ENCODE measurements at regions not wholly inside any gene's neighbourhood (a gene's known extent, or its start where the extent isn't known, plus 50 kb on each side); places are given as distances from the start of the nearest gene placed in this dataset.

- DNase-seq (ENCODE audit: low spot score), result no peak
Measured at GRCh38 chr5:124924729-124925128, 178.3 kb upstream of the ZNF608 start.

- no peak for DNase-seq (ENCODE audit: low spot score)
Measured at GRCh38 chr5:124927735-124928134, 181.3 kb upstream of the ZNF608 start.

GRCh38 chr5:124929000-124929399 lies 182.6 kb upstream of the ZNF608 start:
- DNase-seq (ENCODE audit: low spot score), result no peak

DNA sequence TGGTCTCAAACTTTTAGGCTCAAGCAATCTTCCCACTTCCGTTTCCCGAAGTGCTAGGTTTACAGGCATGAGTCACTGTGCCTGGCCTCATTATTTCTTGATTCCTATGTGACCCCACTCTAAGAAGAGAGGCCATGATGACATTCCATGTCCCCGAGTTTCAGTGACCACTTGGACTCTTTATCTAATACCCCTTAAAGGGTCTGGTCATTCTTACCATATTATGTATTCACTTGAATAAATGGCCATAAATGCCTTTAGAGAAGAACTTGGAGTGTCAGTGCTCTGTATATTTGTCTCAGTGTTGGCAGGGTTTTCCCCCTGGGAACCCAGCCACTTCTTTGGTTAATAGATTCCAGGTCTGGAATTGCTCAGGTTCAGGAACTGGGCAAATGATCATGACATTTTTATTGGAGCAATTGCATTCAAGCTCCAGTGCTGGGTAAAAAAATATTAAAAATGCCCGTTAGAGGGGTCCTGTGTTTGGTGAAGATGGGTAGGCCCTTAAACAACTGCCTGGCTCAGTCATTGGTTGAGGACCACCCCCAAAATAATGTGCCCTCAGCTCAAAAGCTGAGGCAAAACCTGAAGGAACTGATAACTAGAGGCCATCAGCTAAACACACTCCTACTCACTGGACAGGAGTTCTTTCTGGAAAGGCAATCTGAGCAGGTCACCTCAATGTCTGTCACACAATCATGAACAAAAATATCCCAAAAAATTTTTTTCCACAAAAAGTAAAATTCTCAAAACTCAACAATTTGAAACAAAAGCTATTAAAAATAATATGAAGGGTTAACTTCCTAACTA lies 186.6 kb upstream of the ZNF608 start:
- peak; percentile 42 for DNase-seq (ENCODE audit: low spot score)

DNA sequence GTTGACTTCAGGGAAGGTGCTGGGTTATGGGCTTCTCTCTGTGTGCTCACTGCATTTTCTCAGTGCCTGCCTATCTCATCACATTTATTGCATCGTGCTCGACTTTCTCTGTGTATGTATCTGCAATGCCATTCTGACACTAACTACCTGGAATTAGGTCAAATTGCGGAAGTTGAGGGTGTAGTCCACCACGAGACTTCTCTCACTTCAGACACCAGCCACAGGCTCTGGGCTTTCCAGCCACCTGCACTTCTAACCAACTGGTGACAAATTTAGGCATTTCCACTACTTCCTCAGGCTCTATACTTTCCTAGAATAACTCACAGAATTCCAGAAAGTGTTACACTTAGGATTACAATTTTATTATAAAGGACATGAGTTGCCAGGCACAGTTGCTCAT lies 188.6 kb upstream of the ZNF608 start:
- no peak for DNase-seq (ENCODE audit: low spot score)

GRCh38 chr5:124936626-124936933 lies 190.1 kb upstream of the ZNF608 start:
- no peak for DNase-seq (ENCODE audit: low spot score)

- DNase-seq (ENCODE audit: low spot score), result no peak
Measured at GRCh38 chr5:124941051-124942049, 194.9 kb upstream of the ZNF608 start.

DNA sequence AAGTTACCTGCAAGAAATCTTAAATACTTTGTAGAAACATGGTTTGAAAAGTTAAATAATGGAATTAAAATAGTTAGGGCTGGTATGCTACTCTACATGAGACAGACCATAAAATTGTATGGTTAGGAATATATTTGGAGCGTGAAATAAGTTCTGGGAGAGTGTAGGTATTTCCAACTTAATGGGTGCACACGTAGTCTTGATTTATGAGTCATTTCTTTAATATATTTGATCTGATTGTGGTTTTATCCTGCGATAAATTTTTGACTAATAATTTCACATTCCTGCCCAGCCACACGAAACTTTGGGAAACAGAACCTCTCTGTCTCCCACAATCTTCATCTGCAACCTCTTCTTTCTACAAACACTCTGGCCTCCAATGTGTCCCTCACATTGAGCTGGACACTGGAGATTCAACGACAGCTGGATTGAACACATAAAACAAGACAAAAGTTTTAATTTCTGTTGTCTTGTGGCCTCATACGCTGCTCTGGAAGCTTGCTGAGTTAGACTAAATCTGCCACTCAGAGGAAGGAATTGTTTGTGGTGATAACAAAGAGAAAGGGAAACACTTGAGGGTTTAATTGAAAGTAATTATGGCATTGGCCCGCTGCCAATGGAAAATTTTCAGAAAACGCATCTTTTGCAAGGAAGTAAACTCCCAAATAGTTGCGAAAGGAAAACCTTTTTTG lies 201.8 kb upstream of the ZNF608 start:
- DNase-seq (ENCODE audit: low spot score), result no peak

DNA sequence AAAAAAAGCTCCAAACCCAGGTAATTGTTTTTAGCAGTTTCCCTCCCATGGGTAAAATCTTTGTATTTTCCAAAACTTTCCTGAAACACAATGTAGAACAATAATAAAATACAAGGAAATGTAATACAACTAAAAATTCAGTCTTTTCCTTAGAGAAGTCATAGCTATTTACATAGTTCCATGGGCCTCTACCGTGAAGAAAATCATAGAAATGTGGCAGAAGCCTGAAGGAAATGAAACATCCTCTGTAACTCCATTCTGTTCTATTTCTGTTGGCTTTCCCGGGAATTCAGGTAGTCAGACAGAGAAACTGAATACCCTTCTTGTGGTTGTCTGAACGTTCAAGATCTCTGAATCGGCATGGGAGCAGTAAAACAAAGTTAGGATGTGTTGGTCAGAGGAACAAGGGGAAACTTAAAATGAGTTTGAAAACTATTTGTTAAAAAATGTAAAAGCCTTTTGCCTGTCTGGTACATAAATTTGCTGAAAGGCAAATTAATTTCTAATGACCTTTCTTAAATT lies 202.4 kb upstream of the ZNF608 start:
- no peak for DNase-seq (ENCODE audit: low spot score)

- DNase-seq (ENCODE audit: low spot score), result no peak
Measured at GRCh38 chr5:124949862-124950261, 203.4 kb upstream of the ZNF608 start.

- DNase-seq (ENCODE audit: low spot score), result no peak
Measured at GRCh38 chr5:124951105-124951504, 204.7 kb upstream of the ZNF608 start.

DNA sequence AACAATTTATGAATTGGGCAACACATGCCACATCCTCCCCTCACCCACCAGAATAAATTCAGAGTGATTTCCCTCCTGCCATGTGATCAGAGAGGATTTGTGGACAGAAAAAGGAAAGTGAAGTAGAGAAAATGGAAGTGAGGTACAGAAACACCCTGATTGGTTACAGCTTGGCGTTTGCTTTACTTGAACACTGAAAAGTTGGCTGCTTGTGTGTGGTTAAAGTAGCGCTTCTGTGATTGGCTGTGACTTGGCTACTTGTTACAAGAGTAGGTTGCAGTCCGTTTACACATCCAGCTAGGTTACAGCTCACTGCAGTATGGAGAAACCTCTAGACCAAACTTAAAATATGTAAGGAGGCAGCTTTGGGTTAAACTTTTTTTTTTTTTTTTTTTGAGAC lies 205.2 kb upstream of the ZNF608 start:
- no peak for DNase-seq (ENCODE audit: low spot score)

DNA sequence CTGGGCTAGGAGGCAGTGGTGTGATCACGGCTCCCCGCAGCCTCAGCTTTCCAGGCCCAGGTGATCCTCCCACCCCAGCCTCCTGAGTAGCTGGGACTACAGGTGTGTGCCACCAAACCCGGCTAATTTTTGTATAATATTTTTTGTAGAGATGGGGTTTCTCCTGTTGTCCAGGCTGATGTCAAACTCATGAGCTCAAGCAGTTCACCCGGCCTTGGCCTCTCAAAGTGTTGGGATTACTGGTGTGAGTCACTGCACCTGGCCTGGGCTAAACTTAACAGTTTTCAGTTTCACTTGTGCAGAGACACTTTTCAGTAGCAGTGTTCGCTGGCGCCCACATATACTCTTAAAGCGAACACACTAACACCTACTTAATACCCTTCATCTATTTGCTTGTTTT lies 205.6 kb upstream of the ZNF608 start:
- DNase-seq (ENCODE audit: low spot score), result no peak

DNA sequence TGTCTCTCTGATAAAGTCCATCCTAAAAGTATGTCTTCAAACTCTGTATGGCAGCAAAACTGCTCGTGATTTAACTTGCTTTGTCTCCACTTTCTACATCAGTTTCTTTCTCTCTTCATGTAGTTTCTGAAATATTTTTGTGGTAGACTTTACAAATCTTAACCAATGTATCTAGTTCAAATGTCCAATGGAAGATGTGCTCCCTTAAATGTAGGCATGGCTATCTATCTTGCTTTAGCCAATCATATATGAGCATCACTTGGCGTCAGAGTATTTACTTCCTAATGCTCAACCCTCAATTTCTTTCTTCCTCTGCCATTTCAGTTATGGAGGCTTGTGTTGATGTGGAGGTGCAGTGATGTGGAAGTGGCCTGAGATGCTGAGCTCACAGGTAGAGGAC lies 206.1 kb upstream of the ZNF608 start:
- DNase-seq (ENCODE audit: low spot score), result no peak

DNA sequence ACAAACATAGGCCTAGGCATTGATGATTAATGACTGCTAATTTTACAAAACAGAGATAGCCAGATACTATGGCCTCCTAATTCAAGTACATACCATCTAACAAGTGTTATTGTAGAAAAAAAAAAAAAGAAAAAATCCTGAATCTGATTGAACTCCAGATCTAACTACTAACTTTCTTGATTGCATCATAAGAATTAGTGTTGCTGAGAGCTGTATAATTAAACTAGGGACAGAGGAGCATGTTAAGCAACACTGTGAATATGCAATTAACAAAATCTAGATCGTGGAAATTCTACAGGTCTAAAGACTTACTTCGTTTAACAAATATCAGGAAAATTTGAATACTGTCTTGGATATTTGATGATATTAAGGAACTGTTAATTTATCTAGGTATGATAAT lies 208.3 kb upstream of the ZNF608 start:
- no peak for DNase-seq (ENCODE audit: low spot score)

DNA sequence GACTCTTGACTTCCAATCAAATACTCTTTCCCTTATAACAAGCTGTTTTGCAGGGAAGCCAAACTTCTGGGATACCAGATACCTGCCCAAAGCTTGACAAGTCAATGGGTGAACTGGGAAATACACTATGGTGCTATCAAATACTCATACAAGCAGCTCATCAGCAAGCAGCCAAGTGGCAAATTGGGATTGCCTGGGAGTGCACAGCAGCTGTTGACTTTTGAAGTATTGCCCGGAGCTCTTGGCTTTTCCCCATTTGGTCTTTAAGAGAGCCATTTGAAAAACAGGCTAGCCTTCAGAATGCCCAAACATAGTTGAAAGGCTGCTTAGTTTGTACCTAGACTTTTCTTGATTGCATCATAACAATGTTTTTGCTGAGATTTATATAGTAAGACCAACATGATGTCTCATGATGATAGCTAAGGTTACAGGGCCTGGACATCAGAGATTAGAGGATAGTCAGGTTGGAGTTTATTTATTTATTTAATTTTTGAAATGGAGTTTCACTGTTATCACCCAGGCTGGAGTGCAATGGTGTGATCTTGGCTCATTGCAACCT lies 210.1 kb upstream of the ZNF608 start:
- no peak for DNase-seq (ENCODE audit: low spot score)

- no peak for DNase-seq (ENCODE audit: low spot score)
Measured at GRCh38 chr5:124957063-124957462, 210.6 kb upstream of the ZNF608 start.

GRCh38 chr5:124960266-124960665 lies 213.8 kb upstream of the ZNF608 start:
- DNase-seq (ENCODE audit: low spot score), result no peak

DNA sequence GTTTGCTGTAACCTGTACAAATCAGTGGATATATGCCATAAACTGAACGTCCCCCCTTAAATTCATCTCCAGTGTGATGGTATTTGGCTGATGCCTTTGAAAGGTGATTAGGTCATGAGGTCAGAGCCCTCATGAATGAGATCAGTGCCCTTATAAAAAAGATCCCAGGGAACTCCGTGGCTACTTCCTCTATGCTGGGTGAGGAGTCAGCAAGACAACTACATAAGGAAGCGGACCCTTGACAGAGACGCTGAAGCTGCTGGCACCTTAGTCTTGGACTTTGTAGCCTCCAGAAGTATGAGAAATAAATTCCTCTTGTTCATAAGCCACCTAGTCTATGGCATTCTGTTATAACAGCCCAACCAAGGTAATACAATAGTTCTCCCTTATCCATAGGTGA lies 215.1 kb upstream of the ZNF608 start:
- DNase-seq (ENCODE audit: low spot score), result no peak

DNA sequence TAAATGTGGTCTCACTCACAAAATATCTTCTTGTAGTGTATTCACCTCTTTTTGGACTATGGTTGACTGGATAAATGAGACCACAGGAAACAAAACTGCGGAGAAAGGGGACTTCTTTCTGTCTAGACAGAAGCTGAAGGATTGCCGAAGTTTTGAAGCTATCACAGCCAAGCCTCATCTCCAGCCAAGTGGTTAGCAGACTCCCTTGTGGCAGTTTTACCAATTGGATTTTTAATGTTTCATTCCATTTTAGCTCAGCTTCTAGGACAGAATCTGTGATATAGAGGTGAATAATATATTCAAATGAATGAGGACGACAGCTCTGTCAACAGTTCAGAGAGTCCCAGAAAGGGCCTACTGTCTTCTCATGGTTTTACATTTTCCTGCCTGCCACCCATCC lies 215.7 kb upstream of the ZNF608 start:
- no peak for DNase-seq (ENCODE audit: low spot score)

- DNase-seq (ENCODE audit: low spot score), result no peak
Measured at GRCh38 chr5:124962735-124963134, 216.3 kb upstream of the ZNF608 start.
